NCI-H1436 treated with DMSO at 0.1 percent for 48 hours (cell line): ENCODE measurements at regions not wholly inside any gene's neighbourhood (a gene's known extent, or its start where the extent isn't known, plus 50 kb on each side); places are given as distances from the start of the nearest gene placed in this dataset.

Experiments used
- DNase-seq: peaks from one replicate; lab custom pipeline; 2025; lab: John Stamatoyannopoulos, UW

GRCh38 chr4:111871802-111872201 lies 273.5 kb upstream of the FAM241A start:
- DNase-seq = no peak

- no peak for DNase-seq
Measured at GRCh38 chr4:111873801-111874200, 271.5 kb upstream of the FAM241A start.

- no peak for DNase-seq
Measured at GRCh38 chr4:111879539-111879938, 265.7 kb upstream of the FAM241A start.

GRCh38 chr4:111880116-111880515 lies 265.1 kb upstream of the FAM241A start:
- DNase-seq = no peak

GRCh38 chr4:111883557-111883999 lies 261.7 kb upstream of the FAM241A start:
- DNase-seq = no peak

GRCh38 chr4:111890412-111890811 lies 254.8 kb upstream of the FAM241A start:
- DNase-seq = no peak

GRCh38 chr4:111905511-111905910 lies 239.7 kb upstream of the FAM241A start:
- DNase-seq = no peak

GRCh38 chr4:111919639-111920038 lies 225.6 kb upstream of the FAM241A start:
- no peak for DNase-seq

- no peak for DNase-seq
Measured at GRCh38 chr4:111921714-111922113, 223.5 kb upstream of the FAM241A start.

- no peak for DNase-seq
Measured at GRCh38 chr4:111923786-111924185, 221.5 kb upstream of the FAM241A start.

- DNase-seq = no peak
Measured at GRCh38 chr4:111924696-111925095, 220.6 kb upstream of the FAM241A start.

- no peak for DNase-seq
Measured at GRCh38 chr4:111930659-111931058, 214.6 kb upstream of the FAM241A start.

GRCh38 chr4:111933703-111934102 lies 211.6 kb upstream of the FAM241A start:
- no peak for DNase-seq

GRCh38 chr4:111934314-111934713 lies 210.9 kb upstream of the FAM241A start:
- DNase-seq = no peak

- no peak for DNase-seq
Measured at GRCh38 chr4:111937368-111937767, 207.9 kb upstream of the FAM241A start.

GRCh38 chr4:111941957-111942356 lies 203.3 kb upstream of the FAM241A start:
- no peak for DNase-seq

- no peak for DNase-seq
Measured at GRCh38 chr4:111943796-111944203, 201.5 kb upstream of the FAM241A start.

- no peak for DNase-seq
Measured at GRCh38 chr4:111945014-111945413, 200.2 kb upstream of the FAM241A start.

- DNase-seq = no peak
Measured at GRCh38 chr4:111946800-111947199, 198.5 kb upstream of the FAM241A start.

GRCh38 chr4:111952688-111953087 lies 192.6 kb upstream of the FAM241A start:
- DNase-seq = no peak

- DNase-seq = no peak
Measured at GRCh38 chr4:111954550-111954949, 190.7 kb upstream of the FAM241A start.

GRCh38 chr4:111955001-111955400 lies 190.3 kb upstream of the FAM241A start:
- DNase-seq = no peak

GRCh38 chr4:111957116-111957515 lies 188.1 kb upstream of the FAM241A start:
- DNase-seq = no peak

- no peak for DNase-seq
Measured at GRCh38 chr4:111957997-111958396, 187.3 kb upstream of the FAM241A start.

GRCh38 chr4:111959222-111959621 lies 186.0 kb upstream of the FAM241A start:
- DNase-seq = no peak
